ENCODE measurements at regions not wholly inside any gene's neighbourhood (a gene's known extent, or its start where the extent isn't known, plus 50 kb on each side); places are given as distances from the start of the nearest gene placed in this dataset.

DNA sequence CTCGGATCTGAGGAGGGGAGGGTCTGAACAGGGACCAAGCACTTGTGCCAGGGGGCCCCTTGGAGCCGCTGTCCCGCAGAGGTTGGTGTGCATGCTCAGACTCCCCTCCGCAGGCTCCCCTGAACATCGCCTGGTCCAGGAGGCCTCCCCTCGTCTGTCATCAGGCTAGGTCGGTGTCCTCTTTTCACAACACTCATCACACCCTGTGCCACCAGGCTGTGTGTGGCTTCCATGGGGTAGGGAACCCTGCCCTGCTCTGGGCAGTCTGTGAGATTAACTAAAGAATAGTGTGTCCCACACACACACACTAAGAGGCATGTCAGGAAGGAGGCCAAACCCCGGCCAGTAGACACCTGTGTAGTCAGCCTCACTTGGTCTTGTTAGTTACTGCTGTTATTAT is 119.3 kb downstream of the C5orf15 start:
- FAIRE-seq (no peak), DNase-seq (ENCODE audit: low read depth in 1 of 2, low spot score in 2 of 2) (no peak)
- ChIA-PET CTCF (ENCODE audit: partially characterized antibody) (interaction anchor here (1.0 to 4.3 kb wide), 3 partner anchors 21 to 95 kb away, joined by 3 to 23 read pairs (median 5); no protein-coding TSS in a partner anchor), POLR2A (ENCODE audit: partially characterized antibody) (no interaction called here)
- Histone ChIP-seq H3K4me3 (ENCODE audit: extremely low read depth in 1 of 4, insufficient read depth in 2 of 4, low read depth in 3 of 4, low read length in 4 of 4) (no peak overlapping the region), H3K23me2 (ENCODE audit: low read depth, low read length) (no peaks in the 10 kb centered on the region), H3K79me1 (ENCODE audit: low read depth, low read length) (no peaks in the 10 kb centered on the region), H4K20me1 (replicated peaks in 1 of 2; ENCODE audit: control insufficient read depth in 1 of 2, insufficient read depth in 2 of 2, low read length in 2 of 2) (no peaks in the 10 kb centered on the region), H3K56ac (replicated peaks; ENCODE audit: insufficient read length, low read depth, low read length) (no peak overlapping the region), H3K4me1 (replicated peaks in 1 of 4; ENCODE audit: control insufficient read depth in 3 of 4, insufficient read depth in 4 of 4, low read length in 3 of 4) (peaks cover 0 to 4% (median 0%) of the 10 kb centered on the region in 4 experiments; a peak in 1 of 7 replicates), H3K27ac (ENCODE audit: low read depth, low read length) (no peak overlapping the region), H4K5ac (ENCODE audit: insufficient read length, low read depth, low read length) (no peak overlapping the region), H2BK5ac (ENCODE audit: low read depth, low read length) (no peak overlapping the region), H3K18ac (ENCODE audit: extremely low read depth, low read length) (no peak overlapping the region), H2BK20ac (ENCODE audit: low read length) (no peak overlapping the region), H2AFZ (ENCODE audit: low read length) (no peak overlapping the region), H4K8ac (ENCODE audit: extremely low read depth, insufficient read depth, low read length) (no peak overlapping the region), H2BK12ac (ENCODE audit: low read depth, low read length) (no peak overlapping the region), H3K4me2 (ENCODE audit: insufficient read depth in 1 of 2, low read depth in 2 of 2, low read length in 2 of 2) (no peak overlapping the region), H3K14ac (ENCODE audit: insufficient read length) (no peak overlapping the region), H4K91ac (replicated peaks; ENCODE audit: insufficient read length, low read length) (no peak overlapping the region), H2AK5ac (ENCODE audit: low read depth, low read length) (no peak overlapping the region), H3K36me3 (ENCODE audit: control insufficient read depth in 2 of 4, insufficient read depth in 4 of 4, low read length in 3 of 4) (no peaks in the 10 kb centered on the region), H2BK120ac (replicated peaks; ENCODE audit: low read depth, low read length) (no peak overlapping the region), H2BK15ac (ENCODE audit: low read length) (no peak overlapping the region), H3K27me3 (replicated peaks in 1 of 4; ENCODE audit: control insufficient read depth in 3 of 4, extremely low read depth in 1 of 4, insufficient read depth in 3 of 4, low read length in 3 of 4) (no peaks in the 10 kb centered on the region), H3K9ac (replicated peaks in 1 of 4; ENCODE audit: extremely low read depth in 1 of 4, low read depth in 3 of 4, low read length in 3 of 4) (no peak overlapping the region), H3K23ac (ENCODE audit: insufficient read length) (no peak overlapping the region), H3K9me3 (ENCODE audit: insufficient read depth in 2 of 2, low read depth in 1 of 2, low read length in 1 of 2) (no peaks in the 10 kb centered on the region), H3K79me2 (ENCODE audit: control insufficient read depth in 1 of 2, insufficient read depth in 2 of 2, low read length in 2 of 2) (no peaks in the 10 kb centered on the region), H3K4ac (replicated peaks; ENCODE audit: insufficient read length, low read depth, low read length) (no peak overlapping the region)
- 82% methylated on average over 8 of the region's 8 CpGs; no CpG with 5 or more reads in 1 of the 2 experiments for WGBS, 2 experiments (ENCODE audit: extremely low coverage in 1 of 2, insufficient coverage in 1 of 2, insufficient read length in 1 of 2, insufficient replicate concordance in 2 of 2, low coverage in 1 of 2, low lambda C conversion rate in 2 of 2, missing lambda C conversion rate in 1 of 2)
- TF ChIP-seq, protein P1, sequence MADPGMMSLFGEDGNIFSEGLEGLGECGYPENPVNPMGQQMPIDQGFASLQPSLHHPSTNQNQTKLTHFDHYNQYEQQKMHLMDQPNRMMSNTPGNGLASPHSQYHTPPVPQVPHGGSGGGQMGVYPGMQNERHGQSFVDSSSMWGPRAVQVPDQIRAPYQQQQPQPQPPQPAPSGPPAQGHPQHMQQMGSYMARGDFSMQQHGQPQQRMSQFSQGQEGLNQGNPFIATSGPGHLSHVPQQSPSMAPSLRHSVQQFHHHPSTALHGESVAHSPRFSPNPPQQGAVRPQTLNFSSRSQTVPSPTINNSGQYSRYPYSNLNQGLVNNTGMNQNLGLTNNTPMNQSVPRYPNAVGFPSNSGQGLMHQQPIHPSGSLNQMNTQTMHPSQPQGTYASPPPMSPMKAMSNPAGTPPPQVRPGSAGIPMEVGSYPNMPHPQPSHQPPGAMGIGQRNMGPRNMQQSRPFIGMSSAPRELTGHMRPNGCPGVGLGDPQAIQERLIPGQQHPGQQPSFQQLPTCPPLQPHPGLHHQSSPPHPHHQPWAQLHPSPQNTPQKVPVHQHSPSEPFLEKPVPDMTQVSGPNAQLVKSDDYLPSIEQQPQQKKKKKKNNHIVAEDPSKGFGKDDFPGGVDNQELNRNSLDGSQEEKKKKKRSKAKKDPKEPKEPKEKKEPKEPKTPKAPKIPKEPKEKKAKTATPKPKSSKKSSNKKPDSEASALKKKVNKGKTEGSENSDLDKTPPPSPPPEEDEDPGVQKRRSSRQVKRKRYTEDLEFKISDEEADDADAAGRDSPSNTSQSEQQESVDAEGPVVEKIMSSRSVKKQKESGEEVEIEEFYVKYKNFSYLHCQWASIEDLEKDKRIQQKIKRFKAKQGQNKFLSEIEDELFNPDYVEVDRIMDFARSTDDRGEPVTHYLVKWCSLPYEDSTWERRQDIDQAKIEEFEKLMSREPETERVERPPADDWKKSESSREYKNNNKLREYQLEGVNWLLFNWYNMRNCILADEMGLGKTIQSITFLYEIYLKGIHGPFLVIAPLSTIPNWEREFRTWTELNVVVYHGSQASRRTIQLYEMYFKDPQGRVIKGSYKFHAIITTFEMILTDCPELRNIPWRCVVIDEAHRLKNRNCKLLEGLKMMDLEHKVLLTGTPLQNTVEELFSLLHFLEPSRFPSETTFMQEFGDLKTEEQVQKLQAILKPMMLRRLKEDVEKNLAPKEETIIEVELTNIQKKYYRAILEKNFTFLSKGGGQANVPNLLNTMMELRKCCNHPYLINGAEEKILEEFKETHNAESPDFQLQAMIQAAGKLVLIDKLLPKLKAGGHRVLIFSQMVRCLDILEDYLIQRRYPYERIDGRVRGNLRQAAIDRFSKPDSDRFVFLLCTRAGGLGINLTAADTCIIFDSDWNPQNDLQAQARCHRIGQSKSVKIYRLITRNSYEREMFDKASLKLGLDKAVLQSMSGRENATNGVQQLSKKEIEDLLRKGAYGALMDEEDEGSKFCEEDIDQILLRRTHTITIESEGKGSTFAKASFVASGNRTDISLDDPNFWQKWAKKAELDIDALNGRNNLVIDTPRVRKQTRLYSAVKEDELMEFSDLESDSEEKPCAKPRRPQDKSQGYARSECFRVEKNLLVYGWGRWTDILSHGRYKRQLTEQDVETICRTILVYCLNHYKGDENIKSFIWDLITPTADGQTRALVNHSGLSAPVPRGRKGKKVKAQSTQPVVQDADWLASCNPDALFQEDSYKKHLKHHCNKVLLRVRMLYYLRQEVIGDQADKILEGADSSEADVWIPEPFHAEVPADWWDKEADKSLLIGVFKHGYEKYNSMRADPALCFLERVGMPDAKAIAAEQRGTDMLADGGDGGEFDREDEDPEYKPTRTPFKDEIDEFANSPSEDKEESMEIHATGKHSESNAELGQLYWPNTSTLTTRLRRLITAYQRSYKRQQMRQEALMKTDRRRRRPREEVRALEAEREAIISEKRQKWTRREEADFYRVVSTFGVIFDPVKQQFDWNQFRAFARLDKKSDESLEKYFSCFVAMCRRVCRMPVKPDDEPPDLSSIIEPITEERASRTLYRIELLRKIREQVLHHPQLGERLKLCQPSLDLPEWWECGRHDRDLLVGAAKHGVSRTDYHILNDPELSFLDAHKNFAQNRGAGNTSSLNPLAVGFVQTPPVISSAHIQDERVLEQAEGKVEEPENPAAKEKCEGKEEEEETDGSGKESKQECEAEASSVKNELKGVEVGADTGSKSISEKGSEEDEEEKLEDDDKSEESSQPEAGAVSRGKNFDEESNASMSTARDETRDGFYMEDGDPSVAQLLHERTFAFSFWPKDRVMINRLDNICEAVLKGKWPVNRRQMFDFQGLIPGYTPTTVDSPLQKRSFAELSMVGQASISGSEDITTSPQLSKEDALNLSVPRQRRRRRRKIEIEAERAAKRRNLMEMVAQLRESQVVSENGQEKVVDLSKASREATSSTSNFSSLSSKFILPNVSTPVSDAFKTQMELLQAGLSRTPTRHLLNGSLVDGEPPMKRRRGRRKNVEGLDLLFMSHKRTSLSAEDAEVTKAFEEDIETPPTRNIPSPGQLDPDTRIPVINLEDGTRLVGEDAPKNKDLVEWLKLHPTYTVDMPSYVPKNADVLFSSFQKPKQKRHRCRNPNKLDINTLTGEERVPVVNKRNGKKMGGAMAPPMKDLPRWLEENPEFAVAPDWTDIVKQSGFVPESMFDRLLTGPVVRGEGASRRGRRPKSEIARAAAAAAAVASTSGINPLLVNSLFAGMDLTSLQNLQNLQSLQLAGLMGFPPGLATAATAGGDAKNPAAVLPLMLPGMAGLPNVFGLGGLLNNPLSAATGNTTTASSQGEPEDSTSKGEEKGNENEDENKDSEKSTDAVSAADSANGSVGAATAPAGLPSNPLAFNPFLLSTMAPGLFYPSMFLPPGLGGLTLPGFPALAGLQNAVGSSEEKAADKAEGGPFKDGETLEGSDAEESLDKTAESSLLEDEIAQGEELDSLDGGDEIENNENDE (IDR thresholded peaks at IDR 0.05; ENCODE audit: insufficient replicate concordance, low read length) = no peak
